Ovary (tissue), 3 donors: ENCODE measurements at regions not wholly inside any gene's neighbourhood (a gene's known extent, or its start where the extent isn't known, plus 50 kb on each side); places are given as distances from the start of the nearest gene placed in this dataset.

ENCODE experiments used
- CTCF ChIP-seq, 3 donors: fragments of 450-650 bp in 2 of 3; fragments of 200-600 bp in 1 of 3; IDR thresholded peaks; one replicate each; pipeline versions ENCODE4 v1.5.1 to v1.8.0; 2016 to 2022; ENCODE audit warnings: antibody characterized with exemption in 3 of 3, mild to moderate bottlenecking in 1 of 3
- EP300 ChIP-seq: sonication (generic); formaldehyde crosslinking; IDR thresholded peaks from one replicate; pipeline ENCODE4 v1.6.1; 2017; ENCODE audit warnings: antibody characterized with exemption
- POLR2A ChIP-seq: fragments of 450-650 bp; IDR thresholded peaks from one replicate; pipeline ENCODE4 v1.6.1; 2017; ENCODE audit warnings: antibody characterized with exemption, mild to moderate bottlenecking, moderate library complexity
- donor health status: DM: no; HTN: no; CAD: no.

- TF ChIP-seq POLR2A (no peak), CTCF (IDR thresholded peaks at IDR 0.05) (no peak), EP300 (no peak)
Measured at GRCh38 chr16:74035816-74036215, 260.8 kb upstream of the PSMD7 start.
